Stomach (tissue), 8 donors: ENCODE measurements at regions not wholly inside any gene's neighbourhood (a gene's known extent, or its start where the extent isn't known, plus 50 kb on each side); places are given as distances from the start of the nearest gene placed in this dataset.
A peak's percentile ranks its signal among the peaks of the same experiment; 100 is the strongest.

Experiments
- DNase-seq, 2 donors: peaks; one replicate each; pipeline versions ENCODE4 v3.0.0 to v3.0.0-alpha.2; 2013 to 2019
- H3K27ac ChIP-seq, 5 donors: fragments of 200-600 bp in 4 of 5; sonication (generic) in 4 of 5; one replicate each; pipeline ENCODE4 v1.5.1; 2013 to 2019; ENCODE audit warnings: mild to moderate bottlenecking in 1 of 5, moderate library complexity in 1 of 5
- H3K27me3 ChIP-seq, 3 donors: fragments of 200-600 bp; sonication (generic); one replicate each; pipeline ENCODE4 v1.5.1; 2017 to 2019; ENCODE audit warnings: mixed run types in 1 of 3
- H3K36me3 ChIP-seq, 4 donors: fragments of 200-600 bp; sonication (generic); 1 replicate in 3 of 4; 2 replicates in 1 of 4; pipeline ENCODE4 v1.5.1; 2016 to 2019
- H3K4me1 ChIP-seq, 4 donors: fragments of 200-600 bp; sonication (generic); one replicate each; pipeline ENCODE4 v1.5.1; 2016 to 2019
- H3K4me3 ChIP-seq, 4 donors: fragments of 200-600 bp; sonication (generic) in 3 of 4; one replicate each; pipeline ENCODE4 v1.5.1; 2016 to 2019; ENCODE audit warnings: mild to moderate bottlenecking in 1 of 4
- H3K9me3 ChIP-seq, 4 donors: fragments of 200-600 bp; sonication (generic); one replicate each; pipeline ENCODE4 v1.5.1; 2016 to 2019
- CTCF ChIP-seq, 7 experiments: fragments of 450-650 bp in 4 of 7; fragments of 200-600 bp in 3 of 7; sonication (generic) in 3 of 7; IDR thresholded peaks; one replicate each; pipeline ENCODE4 v1.5.1; 2016 to 2019; ENCODE audit warnings: antibody characterized with exemption in 7 of 7, control low read depth in 2 of 7, mild to moderate bottlenecking in 1 of 7
- EP300 ChIP-seq: sonication (generic); formaldehyde crosslinking; IDR thresholded peaks from one replicate; pipeline ENCODE4 v1.6.1; 2017; ENCODE audit warnings: antibody characterized with exemption
- POLR2A ChIP-seq, 4 donors: fragments of 450-650 bp; IDR thresholded peaks; one replicate each; pipeline ENCODE4 v1.6.1; 2016; ENCODE audit warnings: antibody characterized with exemption in 4 of 4, control low read depth in 2 of 4, mild to moderate bottlenecking in 1 of 4, moderate library complexity in 1 of 4
- POLR2AphosphoS5 ChIP-seq, 3 donors: sonication (generic); formaldehyde crosslinking; IDR thresholded peaks; one replicate each; pipeline ENCODE4 v1.6.1; 2016; ENCODE audit warnings: antibody characterized with exemption in 3 of 3
- WGBS, 5 donors: extraction: QIAGEN DNeasy Blood & Tissue Kit in 3 of 5; methylation state at CpG; one replicate each; pipeline versions ENCODE4 v1.1.5 to v1.1.7; 2013 to 2018; 5-methylcytosine and 5-hydroxymethylcytosine counted together
- intact Hi-C: fragments of 100-400 bp; cut with DNase I; formaldehyde crosslinking; loops from one replicate; pipeline ENCODE4 v1.15.1; 2023; ENCODE audit warnings: low total_unique reads
- donor health status: healthy with polysubstance abuse.
- donor health status: Bipolar disorder and iron deficiency.
- donor health status: healthy.

- intact Hi-C loops = no loop called here
These were observed 425.9 kb downstream of the TMEM135 start for GRCh38 chr11:87463486-87464102.

GRCh38 chr11:87462171-87462570 lies 424.4 kb downstream of the TMEM135 start:
- TF ChIP-seq POLR2A (IDR thresholded peaks at IDR 0.05) = no peak
- no peak for TF ChIP-seq POLR2AphosphoS5 (IDR thresholded peaks at IDR 0.05)
- TF ChIP-seq EP300 = no peak
- TF ChIP-seq CTCF (IDR thresholded peaks at IDR 0.05) = no peak
- H3K36me3 ChIP-seq = no peaks in the 10 kb centered on the region
- H3K27ac ChIP-seq = no peak overlapping the region
- H3K9me3 ChIP-seq = no peaks in the 10 kb centered on the region
- H3K4me3 ChIP-seq = no peak overlapping the region
- no peaks in the 10 kb centered on the region for H3K27me3 ChIP-seq
- DNase-seq = no peak
- intact Hi-C loops = no loop called here
- H3K4me1 ChIP-seq = no peaks in the 10 kb centered on the region
- 50 to 90% (median 58%) methylated on average over 1 of the region's 1 CpG for WGBS, 5 donors

More at GRCh38 chr11:87463486-87464102, 425.9 kb downstream of the TMEM135 start:
- no peak overlapping the region for H3K27ac ChIP-seq
- peak in 1 of 2 donors; percentile 47 for DNase-seq
- H3K9me3 ChIP-seq = no peaks in the 10 kb centered on the region
- no peaks in the 10 kb centered on the region for H3K36me3 ChIP-seq
- no peaks in the 10 kb centered on the region for H3K27me3 ChIP-seq
- no peak for TF ChIP-seq EP300
- no peak for TF ChIP-seq POLR2A (IDR thresholded peaks at IDR 0.05)
- no peak for TF ChIP-seq POLR2AphosphoS5 (IDR thresholded peaks at IDR 0.05)
- TF ChIP-seq CTCF (IDR thresholded peaks at IDR 0.05) = no peak
- WGBS, 5 donors = 73 to 91% (median 83%) methylated on average over 4 of the region's 4 CpGs
- no peak overlapping the region for H3K4me3 ChIP-seq
- H3K4me1 ChIP-seq = no peaks in the 10 kb centered on the region

GRCh38 chr11:87460842-87461637 lies 423.3 kb downstream of the TMEM135 start:
- no peaks in the 10 kb centered on the region for H3K9me3 ChIP-seq
- H3K4me3 ChIP-seq = no peak overlapping the region
- H3K36me3 ChIP-seq = no peaks in the 10 kb centered on the region
- H3K27ac ChIP-seq = no peak overlapping the region
- intact Hi-C loops = no loop called here
- H3K4me1 ChIP-seq = no peaks in the 10 kb centered on the region
- WGBS, 5 donors = 88 to 94% (median 91%) methylated on average over 4 of the region's 4 CpGs
- no peak for TF ChIP-seq CTCF (IDR thresholded peaks at IDR 0.05)
- TF ChIP-seq POLR2A (IDR thresholded peaks at IDR 0.05) = no peak
- TF ChIP-seq POLR2AphosphoS5 (IDR thresholded peaks at IDR 0.05) = no peak
- no peak for TF ChIP-seq EP300
- no peak for DNase-seq
- no peaks in the 10 kb centered on the region for H3K27me3 ChIP-seq

- H3K27me3 ChIP-seq = no peaks in the 10 kb centered on the region
- no peak overlapping the region for H3K27ac ChIP-seq
- H3K36me3 ChIP-seq = no peaks in the 10 kb centered on the region
- 83 to 100% (median 88%) methylated on average over 1 of the region's 1 CpG for WGBS, 5 donors
- DNase-seq = no peak
- H3K9me3 ChIP-seq = no peaks in the 10 kb centered on the region
- H3K4me3 ChIP-seq = no peak overlapping the region
- intact Hi-C loops = no loop called here
- no peak for TF ChIP-seq POLR2A (IDR thresholded peaks at IDR 0.05)
- TF ChIP-seq CTCF (IDR thresholded peaks at IDR 0.05) = no peak
- no peak for TF ChIP-seq EP300
- TF ChIP-seq POLR2AphosphoS5 (IDR thresholded peaks at IDR 0.05) = no peak
- no peaks in the 10 kb centered on the region for H3K4me1 ChIP-seq
These were observed 422.5 kb downstream of the TMEM135 start for GRCh38 chr11:87460279-87460678.
